ENCODE measurements at regions not wholly inside any gene's neighbourhood (a gene's known extent, or its start where the extent isn't known, plus 50 kb on each side); places are given as distances from the start of the nearest gene placed in this dataset.
A peak's percentile ranks its signal among the peaks of the same experiment; 100 is the strongest.

- intact Hi-C loops (cut with DNase I) = no loop called here
- ATAC-seq = peak; percentile 65
These were observed 1338.7 kb upstream of the ADGRL2 start for GRCh38 chr1:80462006-80462405.

GRCh38 chr1:80457409-80457808, 1343.3 kb upstream of the ADGRL2 start:
- Histone ChIP-seq H3K9me3 (no peaks in the 10 kb centered on the region), H3K4me3 (no peak overlapping the region), H3K36me3 (no peaks in the 10 kb centered on the region), H3K27me3 (no peaks in the 10 kb centered on the region), H3K27ac (no peak overlapping the region), H3K4me1 (no peaks in the 10 kb centered on the region)
- intact Hi-C loops (cut with DNase I) = no loop called here
- TF ChIP-seq CTCF (IDR thresholded peaks at IDR 0.05) = no peak
- DNase-seq (no peak), ATAC-seq (no peak)

More at GRCh38 chr1:80462006-80462405, 1338.7 kb upstream of the ADGRL2 start:
- Histone ChIP-seq H3K9me3 (no peaks in the 10 kb centered on the region), H3K4me1 (no peaks in the 10 kb centered on the region), H3K27me3 (no peaks in the 10 kb centered on the region), H3K4me3 (no peak overlapping the region), H3K27ac (no peak overlapping the region), H3K36me3 (no peaks in the 10 kb centered on the region)
- TF ChIP-seq CTCF (IDR thresholded peaks at IDR 0.05) = no peak
- no peak for DNase-seq

GRCh38 chr1:80453775-80454174, 1347.0 kb upstream of the ADGRL2 start:
- Histone ChIP-seq H3K4me3 (no peak overlapping the region), H3K4me1 (no peaks in the 10 kb centered on the region), H3K27ac (no peak overlapping the region), H3K9me3 (no peaks in the 10 kb centered on the region), H3K27me3 (no peaks in the 10 kb centered on the region), H3K36me3 (no peaks in the 10 kb centered on the region)
- intact Hi-C loops (cut with DNase I) = no loop called here
- DNase-seq (no peak), ATAC-seq (no peak)
- no peak for TF ChIP-seq CTCF (IDR thresholded peaks at IDR 0.05)

- ATAC-seq (no peak), DNase-seq (no peak)
- Histone ChIP-seq H3K36me3 (no peaks in the 10 kb centered on the region), H3K27me3 (no peaks in the 10 kb centered on the region), H3K4me1 (no peaks in the 10 kb centered on the region), H3K9me3 (no peaks in the 10 kb centered on the region), H3K4me3 (no peak overlapping the region), H3K27ac (no peak overlapping the region)
- no peak for TF ChIP-seq CTCF (IDR thresholded peaks at IDR 0.05)
- intact Hi-C loops (cut with DNase I) = no loop called here
These were observed 1350.0 kb upstream of the ADGRL2 start for GRCh38 chr1:80450711-80451110.

GRCh38 chr1:80448081-80448480, 1352.7 kb upstream of the ADGRL2 start:
- ATAC-seq (no peak), DNase-seq (no peak)
- Histone ChIP-seq H3K4me1 (no peaks in the 10 kb centered on the region), H3K4me3 (no peak overlapping the region), H3K9me3 (no peaks in the 10 kb centered on the region), H3K27ac (no peak overlapping the region), H3K27me3 (no peaks in the 10 kb centered on the region), H3K36me3 (no peaks in the 10 kb centered on the region)
- no peak for TF ChIP-seq CTCF (IDR thresholded peaks at IDR 0.05)
- intact Hi-C loops (cut with DNase I) = no loop called here

GRCh38 chr1:80447526-80447925, 1353.2 kb upstream of the ADGRL2 start:
- H3K9me3 ChIP-seq = no peaks in the 10 kb centered on the region
- H3K27me3 ChIP-seq = no peaks in the 10 kb centered on the region
- no peak overlapping the region for H3K4me3 ChIP-seq
- H3K27ac ChIP-seq = no peak overlapping the region
- DNase-seq = no peak
- TF ChIP-seq CTCF (IDR thresholded peaks at IDR 0.05) = no peak
- no peaks in the 10 kb centered on the region for H3K36me3 ChIP-seq
- no peaks in the 10 kb centered on the region for H3K4me1 ChIP-seq
- intact Hi-C loops (cut with DNase I) = no loop called here
- ATAC-seq = no peak
